Duodenal mucosa (tissue), 2 donors: ENCODE measurements at regions not wholly inside any gene's neighbourhood (a gene's known extent, or its start where the extent isn't known, plus 50 kb on each side); places are given as distances from the start of the nearest gene placed in this dataset.

Experiments used
- H3K27ac ChIP-seq: one replicate; pipeline ENCODE4 v1.7.0; 2013; ENCODE audit warnings: low read depth, low read length
- H3K27me3 ChIP-seq, 2 donors: one replicate each; pipeline ENCODE4 v1.7.0; 2013; ENCODE audit warnings: low read length in 2 of 2, control low read depth in 1 of 2; ENCODE audit not compliant: insufficient read depth in 2 of 2, control insufficient read depth in 1 of 2
- H3K36me3 ChIP-seq, 2 donors: one replicate each; pipeline ENCODE4 v1.7.0; 2013; ENCODE audit warnings: low read length in 2 of 2, control low read depth in 1 of 2; ENCODE audit not compliant: insufficient read depth in 2 of 2, control insufficient read depth in 1 of 2
- H3K4me1 ChIP-seq, 2 donors: one replicate each; pipeline ENCODE4 v1.7.0; 2013; ENCODE audit warnings: low read length in 2 of 2, control low read depth in 1 of 2; ENCODE audit not compliant: insufficient read depth in 2 of 2, control insufficient read depth in 1 of 2
- H3K4me3 ChIP-seq, 2 donors: one replicate each; pipeline ENCODE4 v1.7.0; 2013; ENCODE audit warnings: low read length in 2 of 2, low read depth in 1 of 2
- H3K9ac ChIP-seq, 2 donors: one replicate each; pipeline ENCODE4 v1.7.0; 2013; ENCODE audit warnings: low read length in 2 of 2, low read depth in 1 of 2
- H3K9me3 ChIP-seq, 2 donors: one replicate each; pipeline ENCODE4 v1.7.0; 2013; ENCODE audit warnings: low read length in 2 of 2, control low read depth in 1 of 2; ENCODE audit not compliant: control insufficient read depth in 1 of 2

DNA sequence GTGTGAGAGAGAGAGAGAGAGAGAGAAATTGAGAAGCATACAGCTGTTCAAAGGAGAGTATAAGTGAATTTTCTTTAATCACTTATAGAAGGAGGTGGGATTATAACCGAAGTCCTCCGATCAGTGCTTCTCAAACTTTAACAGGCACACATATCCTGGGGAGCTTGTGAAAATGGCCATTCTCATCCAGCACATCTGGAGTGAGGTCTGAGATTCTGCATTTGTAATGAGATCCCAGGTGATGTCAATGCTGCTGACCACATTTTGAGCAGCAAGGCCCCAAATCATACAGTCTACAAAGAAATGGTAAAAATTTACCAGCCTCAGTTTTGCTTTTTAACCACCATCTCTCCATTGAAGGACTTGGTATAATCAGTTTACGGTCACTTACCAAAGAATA, 219.0 kb downstream of the PTEN start:
- no peaks in the 10 kb centered on the region for H3K9me3 ChIP-seq
- H3K4me3 ChIP-seq, result no peak overlapping the region
- no peaks in the 10 kb centered on the region for H3K36me3 ChIP-seq
- H3K27ac ChIP-seq, result no peak overlapping the region
- H3K27me3 ChIP-seq, result no peaks in the 10 kb centered on the region
- H3K9ac ChIP-seq, result no peak overlapping the region
- H3K4me1 ChIP-seq, result peaks cover 0 to 8% of the 10 kb centered on the region in 2 donors

DNA sequence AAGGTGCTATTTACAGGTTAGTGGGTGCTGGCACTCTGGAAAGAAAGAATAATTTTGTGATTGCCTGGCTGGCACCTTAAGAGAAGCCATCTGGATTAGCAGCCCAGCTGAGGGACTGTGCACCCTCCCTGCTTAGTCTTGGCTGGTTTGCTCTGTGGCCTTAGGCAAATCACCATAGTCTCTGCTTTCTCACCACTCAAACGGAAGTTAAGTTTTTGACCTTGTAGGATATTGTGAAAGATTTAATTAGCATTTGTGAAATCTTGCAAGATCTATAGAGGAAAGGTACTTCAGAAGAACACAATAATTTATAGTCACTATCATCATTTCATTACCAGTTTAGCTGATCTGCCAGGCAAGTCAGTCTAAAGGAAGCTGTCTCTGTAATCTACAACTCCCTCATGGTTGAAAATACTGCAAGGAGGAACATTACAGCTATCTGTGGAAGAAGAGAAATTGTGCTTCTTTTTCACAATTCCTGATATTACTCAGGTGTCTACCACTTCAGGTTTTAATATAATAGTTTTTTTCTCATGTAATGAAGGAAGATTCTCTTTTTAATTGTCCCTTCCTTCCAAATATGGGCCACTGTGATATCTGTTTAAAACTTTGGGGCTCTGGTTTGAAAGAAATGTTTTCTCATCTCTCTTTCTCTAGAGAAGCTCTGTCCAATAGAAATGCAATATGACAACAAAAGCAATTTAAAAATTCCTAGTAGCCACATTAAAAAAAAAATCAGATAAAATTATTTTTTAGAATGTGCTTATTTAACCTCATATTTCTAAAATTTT, 219.6 kb downstream of the PTEN start:
- Histone ChIP-seq H3K9me3 (no peaks in the 10 kb centered on the region), H3K27ac (no peak overlapping the region), H3K4me3 (no peak overlapping the region), H3K36me3 (no peaks in the 10 kb centered on the region), H3K4me1 (peaks cover 0 to 8% of the 10 kb centered on the region in 2 donors), H3K27me3 (no peaks in the 10 kb centered on the region), H3K9ac (no peak overlapping the region)

DNA sequence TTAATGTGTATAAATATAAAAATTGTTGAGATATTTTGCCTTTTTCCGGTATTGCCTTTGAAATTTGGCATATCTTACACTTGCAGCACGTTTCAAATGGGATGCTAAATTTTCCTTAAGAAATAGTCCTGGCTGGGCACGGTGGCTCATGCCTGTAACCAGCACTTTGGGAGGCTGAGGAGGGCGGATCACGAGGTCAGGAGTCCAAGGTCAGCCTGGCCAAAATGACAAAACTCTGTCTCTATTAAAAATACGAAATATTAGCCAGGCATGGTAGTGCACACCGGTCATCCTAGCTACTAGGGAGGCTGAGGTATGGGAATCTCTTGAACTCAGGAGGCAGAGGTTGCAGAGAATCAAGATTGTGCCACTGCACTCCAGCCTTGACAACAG, 220.2 kb downstream of the PTEN start:
- H3K36me3 ChIP-seq, result no peaks in the 10 kb centered on the region
- H3K4me1 ChIP-seq, result peaks cover 0 to 8% of the 10 kb centered on the region in 2 donors
- H3K9me3 ChIP-seq, result no peaks in the 10 kb centered on the region
- H3K4me3 ChIP-seq, result no peak overlapping the region
- H3K27ac ChIP-seq, result no peak overlapping the region
- H3K27me3 ChIP-seq, result no peaks in the 10 kb centered on the region
- H3K9ac ChIP-seq, result no peak overlapping the region

DNA sequence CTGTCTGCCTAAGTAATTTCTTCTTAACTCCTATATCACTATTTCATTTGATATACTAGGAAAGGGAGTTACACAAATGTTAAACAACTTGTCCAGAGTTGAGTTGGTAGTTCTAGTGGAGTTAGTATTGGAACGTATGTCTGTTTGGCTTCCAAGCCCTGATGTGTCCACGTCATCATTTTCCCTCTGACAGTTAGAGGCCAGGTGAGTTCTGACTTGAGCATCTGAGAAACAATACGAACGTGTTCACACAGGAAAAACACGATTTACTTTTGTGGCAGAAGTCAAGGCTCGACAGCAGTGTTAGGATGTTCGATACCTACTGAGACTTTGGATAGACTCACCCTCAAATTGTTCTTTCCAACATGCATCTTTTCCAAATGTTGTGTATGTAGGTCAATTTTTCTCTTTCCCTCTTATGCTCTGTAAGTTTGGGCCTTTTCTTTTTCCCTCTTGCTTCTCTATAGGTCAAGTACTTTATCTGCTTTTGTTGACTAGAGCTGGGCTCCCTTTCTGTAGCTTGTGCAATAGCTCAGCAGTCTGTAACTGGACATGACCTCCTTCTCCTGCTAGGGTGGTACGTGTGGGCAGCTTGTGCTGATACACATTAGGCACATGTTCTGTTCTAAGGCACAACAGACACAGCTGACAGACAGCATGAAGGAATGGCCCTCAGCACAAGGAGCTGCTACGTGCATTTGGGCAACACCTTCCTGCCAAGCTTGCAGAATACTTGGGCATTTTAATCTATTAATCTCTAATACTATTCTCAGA, 222.9 kb downstream of the PTEN start:
- no peaks in the 10 kb centered on the region for H3K36me3 ChIP-seq
- no peak overlapping the region for H3K4me3 ChIP-seq
- H3K27ac ChIP-seq, result no peak overlapping the region
- no peak overlapping the region for H3K9ac ChIP-seq
- H3K27me3 ChIP-seq, result no peaks in the 10 kb centered on the region
- no peaks in the 10 kb centered on the region for H3K9me3 ChIP-seq
- H3K4me1 ChIP-seq, result no peaks in the 10 kb centered on the region

DNA sequence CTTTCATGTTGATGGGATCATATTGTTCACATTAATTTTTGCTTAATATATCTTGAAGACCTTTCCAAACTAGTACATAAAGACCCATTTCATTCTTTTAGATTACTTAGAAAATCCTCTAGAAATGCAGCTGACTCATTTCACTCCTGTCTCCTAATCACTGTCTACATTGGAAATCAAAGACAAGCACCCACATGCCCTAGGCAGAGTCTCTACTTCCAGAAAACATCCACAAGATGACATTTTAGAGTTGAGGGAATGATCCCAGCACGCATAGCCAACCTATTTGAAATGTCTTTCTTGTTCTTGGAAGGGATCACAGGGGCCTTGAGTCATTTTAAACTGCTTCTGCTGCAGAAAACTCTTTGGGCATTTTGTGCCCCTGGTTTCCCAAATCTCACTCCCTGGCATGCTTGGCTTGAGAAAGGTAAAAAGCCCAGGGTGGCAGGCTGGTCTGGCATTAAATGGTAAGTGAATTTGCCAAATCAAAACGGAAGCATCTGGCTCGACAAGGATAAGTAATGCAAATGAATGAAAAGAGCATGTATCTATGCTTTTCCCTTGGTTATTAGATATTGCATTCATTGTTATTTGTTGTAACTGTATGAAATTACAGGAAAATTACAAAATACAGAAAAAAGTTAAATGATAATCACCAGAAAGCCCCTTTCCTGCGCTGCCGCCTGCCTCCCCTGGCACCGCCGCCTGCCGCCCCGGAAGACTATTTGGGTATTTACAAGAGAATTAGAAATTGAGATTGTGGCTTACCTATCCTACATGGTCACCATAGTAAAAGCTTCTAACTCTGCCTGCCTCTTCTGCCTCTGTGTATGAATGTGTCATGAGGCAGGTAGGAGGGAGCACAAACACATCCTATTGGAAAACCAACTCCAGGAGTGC, 225.3 kb downstream of the PTEN start:
- Histone ChIP-seq H3K27me3 (no peaks in the 10 kb centered on the region), H3K27ac (no peak overlapping the region), H3K4me3 (no peak overlapping the region), H3K9me3 (no peaks in the 10 kb centered on the region), H3K9ac (no peak overlapping the region), H3K4me1 (peaks cover 0 to 3% of the 10 kb centered on the region in 2 donors), H3K36me3 (no peaks in the 10 kb centered on the region)

DNA sequence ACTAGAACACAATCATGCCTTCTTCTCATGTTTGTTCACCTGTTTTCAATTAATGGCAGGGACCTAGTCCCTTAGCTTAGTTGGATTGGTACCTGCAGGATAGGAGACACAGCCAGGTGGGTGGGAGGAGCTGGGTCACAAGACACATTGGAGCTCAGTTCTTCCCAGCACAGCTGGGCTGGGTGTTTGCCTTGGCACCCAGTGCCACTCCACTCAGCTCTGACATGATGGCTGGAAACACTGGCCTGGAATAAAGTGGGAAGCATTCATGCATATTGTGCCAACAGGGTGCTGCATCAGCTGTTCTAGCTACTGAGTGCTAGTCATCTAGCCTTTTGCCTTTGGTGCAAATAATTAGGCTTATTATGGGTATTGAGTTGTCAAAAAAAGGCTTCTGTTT, 226.1 kb downstream of the PTEN start:
- H3K9me3 ChIP-seq, result no peaks in the 10 kb centered on the region
- no peaks in the 10 kb centered on the region for H3K27me3 ChIP-seq
- H3K9ac ChIP-seq, result no peak overlapping the region
- peaks cover 0 to 3% of the 10 kb centered on the region in 2 donors for H3K4me1 ChIP-seq
- H3K4me3 ChIP-seq, result no peak overlapping the region
- no peak overlapping the region for H3K27ac ChIP-seq
- H3K36me3 ChIP-seq, result no peaks in the 10 kb centered on the region

DNA sequence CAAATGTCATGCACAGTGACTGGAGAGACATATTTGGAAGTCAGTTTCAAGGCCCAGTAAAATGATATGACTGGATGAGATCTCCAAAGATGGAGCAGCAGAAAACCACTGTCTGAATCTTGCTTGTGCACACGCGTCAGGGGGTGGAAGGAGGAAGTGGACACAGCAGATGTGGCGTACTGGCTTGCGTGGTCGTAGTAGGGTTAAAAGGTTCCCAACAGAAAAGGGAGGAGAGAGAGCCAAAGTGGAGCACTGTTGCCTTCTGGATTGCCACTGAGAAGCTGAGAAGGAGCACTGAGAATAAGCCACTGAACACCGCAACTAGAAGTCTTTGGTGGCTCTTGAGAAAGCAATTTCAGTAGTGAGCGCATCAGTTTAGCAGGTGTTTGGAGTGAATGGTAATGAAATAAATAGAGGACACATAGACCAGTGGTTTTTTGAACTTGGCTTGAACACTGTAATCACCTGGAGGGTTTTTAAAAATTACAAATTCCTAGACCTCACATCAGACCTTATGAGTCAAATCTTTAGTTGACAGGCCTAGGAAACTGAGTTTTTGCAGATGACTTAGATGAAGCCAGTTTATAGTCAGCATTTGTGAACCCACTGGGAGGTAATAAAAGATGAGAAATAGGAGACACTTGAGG, 227.3 kb downstream of the PTEN start:
- Histone ChIP-seq H3K4me3 (no peak overlapping the region), H3K9ac (no peak overlapping the region), H3K27ac (no peak overlapping the region), H3K27me3 (no peaks in the 10 kb centered on the region), H3K36me3 (no peaks in the 10 kb centered on the region), H3K9me3 (no peaks in the 10 kb centered on the region), H3K4me1 (peaks cover 0 to 3% of the 10 kb centered on the region in 2 donors)

DNA sequence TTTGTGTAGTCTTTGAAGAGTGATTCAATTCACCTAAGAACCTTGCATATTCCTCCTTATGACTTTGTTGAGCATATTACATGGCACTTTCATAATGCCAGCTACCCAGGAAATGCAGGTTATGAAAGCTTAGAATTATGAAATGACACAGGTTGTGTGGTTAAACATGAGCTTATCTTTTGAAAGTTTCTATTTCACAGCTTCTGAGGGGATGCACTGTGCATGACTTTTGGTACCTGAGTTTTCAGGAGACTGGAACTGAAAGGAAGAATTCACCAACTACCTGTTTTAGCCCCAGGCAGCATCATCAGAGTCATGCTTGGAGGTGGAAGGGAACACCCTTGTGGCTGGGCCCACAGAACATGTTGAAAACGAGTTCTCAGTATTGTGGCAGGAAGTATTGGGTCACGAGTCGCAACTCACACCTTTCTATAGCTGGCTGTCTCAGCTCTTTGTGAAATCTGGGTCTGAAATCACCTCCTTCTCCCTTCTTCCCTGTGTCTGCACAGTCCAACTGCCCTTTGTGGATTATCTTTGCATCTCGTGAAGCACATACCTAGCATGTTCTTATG, 228.2 kb downstream of the PTEN start:
- Histone ChIP-seq H3K36me3 (no peaks in the 10 kb centered on the region), H3K4me1 (peaks cover 3% of the 10 kb centered on the region in 2 donors), H3K9me3 (no peaks in the 10 kb centered on the region), H3K9ac (no peak overlapping the region), H3K4me3 (no peak overlapping the region), H3K27me3 (no peaks in the 10 kb centered on the region), H3K27ac (no peak overlapping the region)

DNA sequence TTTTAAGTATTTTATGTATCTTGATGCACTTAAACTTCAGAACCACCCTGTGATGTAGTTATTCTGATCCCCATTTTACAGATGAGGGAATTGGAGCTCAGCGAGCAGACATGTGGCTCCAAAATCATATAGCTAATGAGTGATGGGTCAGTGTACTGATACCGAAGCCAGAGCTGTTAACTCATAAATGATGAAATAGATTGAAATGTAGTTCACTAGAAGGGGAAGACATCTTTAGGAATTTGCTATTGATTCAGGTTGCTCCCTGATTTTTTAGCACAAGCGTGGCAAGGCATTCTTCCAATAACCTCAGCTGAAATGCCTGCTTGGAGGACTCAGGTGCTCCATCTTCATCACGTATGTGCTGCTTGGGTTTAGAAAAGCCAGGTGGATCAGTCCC, 228.8 kb downstream of the PTEN start:
- Histone ChIP-seq H3K27me3 (no peaks in the 10 kb centered on the region), H3K9ac (no peak overlapping the region), H3K27ac (no peak overlapping the region), H3K9me3 (no peaks in the 10 kb centered on the region), H3K4me1 (peaks cover 3% of the 10 kb centered on the region in 2 donors), H3K36me3 (no peaks in the 10 kb centered on the region), H3K4me3 (no peak overlapping the region)
